GM12864 (cell line): ENCODE measurements at regions not wholly inside any gene's neighbourhood (a gene's known extent, or its start where the extent isn't known, plus 50 kb on each side); places are given as distances from the start of the nearest gene placed in this dataset.

Experiments used
- DNase-seq: peaks from one replicate; pipeline ENCODE4 v3.0.0-alpha.2; 2011; ENCODE audit warnings: low read depth
- H3K4me3 ChIP-seq: 2 replicates; pipeline ENCODE4 v1.5.1; 2011; ENCODE audit warnings: mild to moderate bottlenecking, low read depth, low read length, control low read depth
- TF ChIP-seq, protein P1 (sequence below): IDR thresholded peaks from 2 replicates; pipeline ENCODE4 v1.5.1; 2011; ENCODE audit warnings: low read depth, mild to moderate bottlenecking, moderate library complexity, low read length, control low read depth, inconsistent platforms; ENCODE audit errors: missing control alignments

DNA sequence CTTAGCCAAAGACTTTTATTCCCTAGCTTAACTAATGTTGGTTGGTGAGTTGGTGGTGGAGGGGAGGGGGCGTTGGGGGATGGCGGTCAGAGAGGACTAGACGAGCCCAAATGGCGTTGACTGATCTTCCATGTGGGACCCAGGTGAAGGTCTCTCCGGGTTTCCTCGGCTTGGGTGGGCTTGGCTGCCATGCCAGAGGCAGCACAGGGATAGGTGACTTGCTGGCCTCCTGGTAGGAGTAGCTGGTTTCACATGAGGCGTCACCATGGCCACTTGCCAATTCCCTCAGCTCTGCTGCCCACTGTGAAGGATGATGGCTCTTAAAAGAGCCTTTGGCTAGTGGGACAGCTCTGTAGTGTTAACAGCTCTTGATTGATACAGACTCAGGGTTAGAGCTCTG is 1337.0 kb upstream of the FAM98A start:
- no peak for DNase-seq
- TF ChIP-seq, protein P1, sequence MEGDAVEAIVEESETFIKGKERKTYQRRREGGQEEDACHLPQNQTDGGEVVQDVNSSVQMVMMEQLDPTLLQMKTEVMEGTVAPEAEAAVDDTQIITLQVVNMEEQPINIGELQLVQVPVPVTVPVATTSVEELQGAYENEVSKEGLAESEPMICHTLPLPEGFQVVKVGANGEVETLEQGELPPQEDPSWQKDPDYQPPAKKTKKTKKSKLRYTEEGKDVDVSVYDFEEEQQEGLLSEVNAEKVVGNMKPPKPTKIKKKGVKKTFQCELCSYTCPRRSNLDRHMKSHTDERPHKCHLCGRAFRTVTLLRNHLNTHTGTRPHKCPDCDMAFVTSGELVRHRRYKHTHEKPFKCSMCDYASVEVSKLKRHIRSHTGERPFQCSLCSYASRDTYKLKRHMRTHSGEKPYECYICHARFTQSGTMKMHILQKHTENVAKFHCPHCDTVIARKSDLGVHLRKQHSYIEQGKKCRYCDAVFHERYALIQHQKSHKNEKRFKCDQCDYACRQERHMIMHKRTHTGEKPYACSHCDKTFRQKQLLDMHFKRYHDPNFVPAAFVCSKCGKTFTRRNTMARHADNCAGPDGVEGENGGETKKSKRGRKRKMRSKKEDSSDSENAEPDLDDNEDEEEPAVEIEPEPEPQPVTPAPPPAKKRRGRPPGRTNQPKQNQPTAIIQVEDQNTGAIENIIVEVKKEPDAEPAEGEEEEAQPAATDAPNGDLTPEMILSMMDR = no peak

DNA sequence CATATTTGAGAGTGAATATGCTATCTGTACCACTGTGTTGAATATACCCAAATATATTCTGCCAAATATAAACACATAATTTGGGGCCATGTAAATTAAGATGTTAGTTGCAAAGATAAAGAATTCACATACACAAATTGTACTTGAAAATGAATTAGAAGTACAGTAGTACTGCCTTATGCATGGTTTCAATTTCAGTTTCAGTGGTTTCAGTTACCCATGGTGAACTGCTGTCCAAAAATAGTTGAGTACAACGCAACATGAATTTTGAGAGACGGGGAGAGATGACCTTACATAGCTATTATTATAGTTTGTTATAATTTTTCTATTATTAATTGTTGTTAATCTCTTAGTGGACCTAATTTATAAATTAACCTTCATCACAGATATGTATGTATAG is 1313.0 kb upstream of the FAM98A start:
- no peak overlapping the region for H3K4me3 ChIP-seq
- no peak for DNase-seq
- TF ChIP-seq, protein P1 = no peak

More for the DNA sequence above, 1337.0 kb upstream of the FAM98A start:
- no peak overlapping the region for H3K4me3 ChIP-seq

DNA sequence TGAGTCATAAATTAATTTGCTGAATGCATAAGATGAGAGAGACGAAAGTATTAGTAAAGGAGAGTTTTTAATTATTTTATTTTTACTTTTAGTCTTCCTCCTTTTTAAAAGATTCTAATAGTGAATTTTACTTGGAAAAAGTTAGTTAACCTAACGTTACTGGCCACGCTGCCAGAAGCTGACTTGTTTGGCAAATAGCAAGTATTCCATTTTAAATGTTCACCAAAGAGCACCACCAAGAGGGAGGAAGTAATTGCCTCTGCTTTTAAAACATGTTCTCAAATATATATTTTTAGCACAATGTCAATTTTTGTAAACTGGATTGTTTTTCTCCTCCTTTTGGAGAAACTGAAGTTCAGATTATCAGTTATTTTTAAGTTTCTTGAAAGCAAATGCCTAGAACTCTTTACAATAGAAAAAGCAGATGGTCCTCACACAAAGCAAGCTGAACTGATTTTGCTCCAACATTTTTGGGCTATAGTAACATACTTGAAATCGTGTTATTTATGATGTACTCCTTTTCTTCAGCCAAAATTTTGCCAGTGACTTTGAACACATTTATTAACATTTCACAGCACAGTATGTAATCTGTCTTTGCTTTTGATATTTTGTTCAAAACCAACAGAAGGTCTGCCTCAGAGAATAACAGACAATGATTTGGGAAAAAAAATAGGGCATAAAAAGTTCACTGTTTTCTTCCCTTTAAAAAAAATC is 1311.0 kb upstream of the FAM98A start:
- DNase-seq = no peak
- H3K4me3 ChIP-seq = no peak overlapping the region
- TF ChIP-seq, protein P1 = no peak

DNA sequence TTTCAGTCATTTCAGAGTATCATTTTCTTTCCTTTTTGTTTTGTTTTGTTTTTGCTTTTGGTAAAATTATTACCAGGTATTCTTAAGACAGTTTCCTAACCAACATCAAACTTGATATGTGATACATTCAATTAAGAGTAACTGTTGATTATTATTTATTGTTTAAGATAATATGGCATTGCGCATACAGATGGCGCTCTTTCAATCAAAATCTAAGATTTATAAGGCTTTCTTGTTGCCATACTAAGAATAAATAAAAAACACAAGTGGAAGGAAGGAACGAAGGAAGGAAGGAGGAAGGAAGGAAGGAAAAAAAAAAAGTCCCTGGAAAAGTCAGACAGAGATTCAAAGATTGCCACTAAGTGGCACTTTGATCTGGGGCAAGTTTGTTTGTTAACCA is 1308.7 kb upstream of the FAM98A start:
- DNase-seq = no peak
- H3K4me3 ChIP-seq = no peak overlapping the region
- TF ChIP-seq, protein P1 = no peak

DNA sequence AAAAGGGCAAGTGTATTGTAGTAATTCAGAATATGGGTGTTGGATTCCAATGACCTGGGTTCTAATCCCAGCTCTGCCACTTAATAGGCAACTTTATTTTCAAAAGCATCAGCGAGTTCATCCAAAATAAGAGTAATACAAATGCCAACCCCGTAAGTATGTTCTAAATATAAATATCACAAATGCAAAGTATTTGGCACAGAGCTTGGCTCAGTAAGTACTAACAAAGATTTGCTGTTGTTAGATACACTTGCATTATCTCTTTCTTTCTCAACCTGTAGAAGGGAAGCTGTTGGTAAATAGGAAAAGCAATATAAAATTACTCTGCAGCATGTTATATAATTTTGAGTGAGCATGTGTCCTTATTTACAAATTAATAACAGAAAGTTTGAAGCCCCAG is 1302.6 kb upstream of the FAM98A start:
- TF ChIP-seq, protein P1 = no peak
- no peak for DNase-seq
- no peak overlapping the region for H3K4me3 ChIP-seq

DNA sequence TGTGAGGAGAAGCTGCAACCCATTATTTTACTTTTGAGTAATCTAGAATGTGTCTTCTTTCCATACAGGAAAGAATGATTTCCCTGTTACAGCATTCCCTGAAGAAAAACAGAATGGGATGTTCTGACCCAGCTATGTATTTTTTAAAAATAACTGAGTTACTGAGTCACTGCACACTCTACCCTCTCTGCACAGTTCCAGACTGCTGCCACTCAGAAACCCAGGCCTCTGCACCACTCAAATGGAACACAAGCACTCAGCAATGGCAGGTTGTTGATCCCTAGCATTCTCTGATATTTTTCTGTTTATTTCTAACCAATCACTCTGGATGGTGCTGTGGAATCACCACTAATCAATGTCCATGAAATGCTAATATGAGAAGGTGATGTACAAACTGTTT is 1300.0 kb upstream of the FAM98A start:
- DNase-seq = no peak
- H3K4me3 ChIP-seq = no peak overlapping the region
- TF ChIP-seq, protein P1 = no peak

DNA sequence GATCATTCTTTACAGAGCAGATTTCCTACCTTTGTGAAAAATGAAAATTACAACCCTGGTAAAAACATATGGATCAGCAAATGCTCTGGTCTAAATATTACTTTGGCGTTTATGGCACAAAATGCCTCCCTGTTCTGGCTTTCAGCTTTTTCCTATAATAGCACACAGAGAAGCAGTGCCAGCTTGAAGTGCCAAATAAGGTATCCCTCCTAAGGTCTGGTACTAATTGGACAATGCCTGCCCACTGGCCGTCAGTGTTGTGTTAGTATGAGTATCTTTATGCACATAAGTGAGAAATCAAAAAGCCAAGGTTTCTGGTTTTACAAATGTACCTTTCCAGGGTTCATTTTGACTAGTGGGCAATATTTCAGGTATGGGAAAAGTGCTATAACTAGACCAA is 1293.7 kb upstream of the FAM98A start:
- TF ChIP-seq, protein P1 = no peak
- DNase-seq = no peak
- H3K4me3 ChIP-seq = no peak overlapping the region
